Vagina (tissue), 2 donors: ENCODE measurements at regions not wholly inside any gene's neighbourhood (a gene's known extent, or its start where the extent isn't known, plus 50 kb on each side); places are given as distances from the start of the nearest gene placed in this dataset.

Source experiments
- CTCF ChIP-seq, 3 experiments: fragments of 450-650 bp in 2 of 3; fragments of 200-600 bp in 1 of 3; sonication (generic) in 1 of 3; IDR thresholded peaks; one replicate each; pipeline ENCODE4 v1.5.1; 2017 to 2019; ENCODE audit warnings: antibody characterized with exemption in 3 of 3, mild to moderate bottlenecking in 2 of 3, moderate library complexity in 2 of 3
- POLR2A ChIP-seq, 2 donors: fragments of 450-650 bp; IDR thresholded peaks; one replicate each; pipeline ENCODE4 v1.6.1; 2017; ENCODE audit warnings: antibody characterized with exemption in 2 of 2, mild to moderate bottlenecking in 2 of 2, moderate library complexity in 2 of 2

DNA sequence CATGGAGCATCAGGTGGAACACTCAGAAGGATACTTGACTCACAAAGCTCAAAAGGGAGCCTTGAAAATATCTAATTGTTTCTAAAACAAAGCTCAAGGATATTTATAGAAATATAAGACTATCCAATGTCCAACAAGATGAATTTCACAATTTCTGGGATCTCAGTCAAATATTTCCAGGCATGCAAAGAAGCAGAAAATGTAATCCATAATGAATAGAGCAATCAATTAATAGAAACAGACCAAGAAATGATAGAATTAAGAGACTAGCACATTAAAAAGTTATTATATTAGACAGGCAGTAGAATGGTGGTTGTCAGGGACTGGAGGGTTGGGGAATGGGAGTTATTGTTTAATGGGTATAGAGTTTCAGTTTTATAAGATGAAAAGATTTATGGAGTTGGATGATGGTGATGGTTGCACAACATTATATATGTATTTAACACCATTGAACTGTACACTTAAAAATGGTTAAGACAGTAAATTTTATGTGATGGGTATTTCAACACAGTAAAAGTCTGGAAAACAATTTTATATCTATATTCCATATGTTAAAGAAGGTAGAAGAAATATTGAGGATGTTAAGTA, 189.9 kb upstream of the PIEZO2 start:
- TF ChIP-seq POLR2A (IDR thresholded peaks at IDR 0.05) (no peak), CTCF (IDR thresholded peaks at IDR 0.05) (no peak)
